ENCODE measurements at regions not wholly inside any gene's neighbourhood (a gene's known extent, or its start where the extent isn't known, plus 50 kb on each side); places are given as distances from the start of the nearest gene placed in this dataset.

GRCh38 chr1:184141361-184141880 lies 89.9 kb downstream of the TSEN15 start:
- DNase-seq (ENCODE audit: low read depth in 2 of 3, low spot score in 1 of 3), result no peak

DNA sequence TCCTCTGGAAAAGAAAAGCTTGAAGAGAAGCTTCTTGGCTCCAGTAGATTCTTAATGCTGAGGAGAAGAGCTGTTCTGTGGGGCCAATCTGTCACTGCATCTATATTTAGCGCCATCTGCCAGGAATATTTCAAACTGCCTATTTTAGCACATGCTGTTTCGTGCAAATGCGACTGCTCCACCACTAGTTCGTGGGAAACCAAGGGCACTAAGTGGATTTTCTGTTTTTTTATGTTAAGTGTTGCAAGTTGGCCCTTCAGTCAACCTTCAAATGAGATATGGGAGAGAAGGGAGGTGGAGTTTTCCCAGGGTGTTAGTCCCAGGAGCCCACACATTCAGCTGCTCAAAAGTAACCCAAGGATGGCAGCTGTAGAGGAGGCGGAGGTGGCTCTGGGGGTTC lies 91.9 kb downstream of the TSEN15 start:
- no peak for DNase-seq (ENCODE audit: low read depth in 2 of 3, low spot score in 1 of 3)

- no peak for DNase-seq (ENCODE audit: low read depth in 2 of 3, low spot score in 1 of 3)
These were observed 93.6 kb downstream of the TSEN15 start for GRCh38 chr1:184145083-184145482.

DNA sequence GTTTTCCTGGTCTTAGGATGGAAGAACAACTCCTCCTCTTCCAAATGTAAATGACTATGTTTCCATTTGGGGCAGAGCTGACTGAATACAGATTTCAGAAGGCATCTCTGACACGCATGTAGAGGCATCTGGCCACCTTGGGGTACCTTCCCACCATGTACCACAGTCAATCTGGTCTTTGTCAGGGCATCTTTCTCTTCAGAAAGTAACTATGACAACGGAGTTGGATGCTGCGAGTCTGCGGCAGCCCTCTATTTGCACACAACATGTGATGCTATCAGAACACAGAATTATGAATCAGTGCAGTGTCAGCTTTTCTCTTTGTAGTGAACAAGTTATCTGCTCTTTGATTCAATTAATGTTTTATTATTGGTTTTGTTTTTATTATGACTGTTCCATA lies 94.7 kb downstream of the TSEN15 start:
- no peak for DNase-seq (ENCODE audit: low read depth in 2 of 3, low spot score in 1 of 3)

DNA sequence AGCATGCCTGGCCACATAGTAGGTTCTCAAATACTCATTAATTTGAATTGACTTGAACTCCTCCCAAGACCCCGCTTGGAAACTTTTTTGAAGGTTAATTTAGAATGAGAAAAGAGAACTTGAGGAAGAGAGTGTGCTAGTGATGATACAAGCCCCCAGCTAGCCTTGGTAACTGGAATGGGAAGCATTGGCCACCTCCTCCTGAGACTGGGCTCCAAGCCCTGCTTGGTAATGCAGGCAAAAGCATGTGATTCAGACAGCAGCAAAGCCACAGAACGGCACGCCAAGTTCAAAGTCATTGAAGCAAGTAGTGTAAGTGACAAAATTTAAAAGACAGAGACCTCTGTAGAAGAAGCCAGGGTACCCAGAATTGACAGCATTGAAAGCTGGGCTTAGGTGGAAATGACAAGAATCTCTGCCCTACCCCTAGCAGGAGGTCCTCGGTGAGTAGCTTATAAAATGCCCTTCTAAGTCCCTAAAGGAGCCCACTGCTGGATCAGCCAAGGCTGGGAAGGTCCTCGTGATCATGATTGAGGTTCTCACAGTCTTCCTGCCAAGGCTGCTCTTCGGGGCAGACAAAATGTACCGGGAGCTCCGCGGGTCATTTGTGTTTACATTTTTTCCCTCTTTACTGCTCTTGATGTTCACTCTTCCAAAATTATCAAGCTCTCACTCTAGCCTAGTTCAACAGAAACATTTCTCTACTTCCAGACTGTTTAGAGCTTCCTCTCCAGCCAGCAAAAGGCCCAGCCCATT lies 99.4 kb downstream of the TSEN15 start:
- DNase-seq (ENCODE audit: low read depth in 2 of 3, low spot score in 1 of 3), result no peak

- no peak for DNase-seq (ENCODE audit: low read depth in 2 of 3, low spot score in 1 of 3)
These were observed 100.9 kb downstream of the TSEN15 start for GRCh38 chr1:184152434-184152898.

DNA sequence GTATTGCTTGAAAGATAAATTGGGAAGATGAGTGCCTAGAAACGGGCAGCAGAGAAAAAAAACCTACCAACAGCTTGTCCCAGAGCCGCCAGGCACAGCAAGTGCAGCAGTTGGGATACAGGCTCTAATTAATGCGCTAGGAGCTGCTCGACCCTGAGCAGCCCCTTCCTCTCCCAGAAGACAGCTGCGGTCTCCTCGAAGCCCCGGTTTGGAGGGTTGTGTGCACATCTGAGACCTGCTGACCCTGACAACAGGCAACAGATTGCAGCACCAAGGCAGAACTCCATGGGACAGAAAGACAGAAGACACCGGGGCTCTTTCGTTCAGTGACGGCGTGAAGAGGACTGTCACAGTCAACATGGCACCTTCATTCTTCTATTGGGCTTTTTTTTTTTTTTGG lies 101.4 kb downstream of the TSEN15 start:
- DNase-seq (ENCODE audit: low read depth in 2 of 3, low spot score in 1 of 3), result no peak

DNA sequence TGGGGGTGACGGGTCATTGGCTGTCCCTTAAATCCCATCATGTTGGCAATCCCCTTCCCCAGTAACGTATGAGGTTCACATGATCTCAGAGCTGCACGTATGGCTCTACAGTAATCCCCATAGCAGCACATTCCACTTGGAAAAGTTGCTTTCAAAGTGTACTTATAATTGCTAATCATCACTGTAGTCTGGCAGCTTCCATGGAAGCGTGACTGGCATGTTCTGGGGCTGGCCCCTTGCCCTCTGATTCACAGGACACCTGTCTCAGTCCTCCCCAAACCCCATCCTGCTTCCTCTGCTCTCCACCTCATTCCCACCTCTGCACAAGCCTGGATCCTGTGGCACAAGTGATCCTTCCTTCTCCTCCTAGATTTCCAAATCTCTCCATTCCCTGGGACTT lies 102.2 kb downstream of the TSEN15 start:
- DNase-seq (ENCODE audit: low read depth in 2 of 3, low spot score in 1 of 3), result no peak

DNA sequence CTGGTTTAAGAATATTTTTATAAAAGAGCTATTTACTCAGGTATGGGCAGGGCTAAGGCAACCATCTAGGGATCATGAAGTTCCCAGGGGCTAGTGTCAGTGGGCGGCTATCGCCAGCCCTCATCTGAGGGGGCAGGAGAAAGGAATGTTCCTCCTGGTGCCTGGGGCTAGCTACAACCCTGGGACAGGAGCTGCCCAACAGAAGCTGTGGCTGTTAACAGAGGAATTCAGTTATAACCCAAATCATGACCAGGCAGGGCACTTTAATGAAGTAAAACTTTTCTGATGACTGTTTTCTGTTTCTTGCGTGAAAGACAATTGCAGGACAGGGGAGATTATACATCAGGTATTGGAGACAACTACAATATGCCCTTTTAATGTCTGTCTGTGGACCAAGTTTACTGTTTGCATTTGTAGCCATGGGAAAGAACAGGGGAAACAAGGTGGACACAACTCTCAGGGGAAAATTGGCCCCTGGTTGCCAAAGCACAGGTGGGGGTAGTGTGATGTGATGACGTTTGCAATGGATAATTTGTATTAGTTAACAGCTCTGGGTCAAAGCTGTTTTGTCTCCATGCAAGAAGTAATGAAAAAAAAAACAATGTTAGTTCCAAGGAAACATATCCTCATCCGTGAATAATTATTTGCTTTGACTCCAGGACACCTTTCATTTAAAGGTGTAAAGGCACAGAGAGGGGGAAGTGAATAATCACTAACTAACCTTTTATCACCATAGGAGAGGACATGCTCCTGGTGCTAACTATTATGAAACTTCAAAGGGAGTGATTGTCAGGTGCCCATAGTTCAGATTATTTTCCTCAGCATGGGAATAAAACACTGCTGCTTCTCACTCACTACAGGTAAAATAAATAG lies 105.2 kb downstream of the TSEN15 start:
- no peak for DNase-seq (ENCODE audit: low read depth in 2 of 3, low spot score in 1 of 3)

GRCh38 chr1:184157394-184157742 lies 105.8 kb downstream of the TSEN15 start:
- no peak for DNase-seq (ENCODE audit: low read depth in 2 of 3, low spot score in 1 of 3)

- no peak for DNase-seq (ENCODE audit: low read depth in 2 of 3, low spot score in 1 of 3)
These were observed 107.6 kb downstream of the TSEN15 start for GRCh38 chr1:184158896-184159681.

DNA sequence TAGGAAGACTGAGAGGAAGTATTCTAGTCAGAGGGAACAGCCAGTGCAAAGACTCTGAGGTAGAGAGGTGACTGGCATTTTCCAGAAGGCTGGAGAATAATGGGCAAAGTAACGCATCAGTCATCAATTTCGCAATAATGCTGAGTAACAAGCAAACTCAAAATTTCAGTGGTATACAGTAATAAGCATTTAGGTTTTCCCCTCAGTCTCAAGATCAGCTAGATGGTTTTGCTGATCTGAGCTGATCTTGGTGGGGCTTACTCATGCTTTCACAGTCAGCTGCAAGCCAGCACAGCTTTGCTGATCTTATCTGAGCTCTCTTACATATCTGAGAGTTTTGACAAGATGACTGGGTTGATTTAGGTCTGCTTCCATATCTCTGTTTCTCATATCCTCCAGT lies 108.7 kb downstream of the TSEN15 start:
- DNase-seq (ENCODE audit: low read depth in 2 of 3, low spot score in 1 of 3), result peak; percentile 28 to 41 (median 30)

GRCh38 chr1:184161071-184161698 lies 109.7 kb downstream of the TSEN15 start:
- DNase-seq (ENCODE audit: low read depth in 2 of 3, low spot score in 1 of 3), result peak in 2 of 3 donors; percentile 19 to 24

DNA sequence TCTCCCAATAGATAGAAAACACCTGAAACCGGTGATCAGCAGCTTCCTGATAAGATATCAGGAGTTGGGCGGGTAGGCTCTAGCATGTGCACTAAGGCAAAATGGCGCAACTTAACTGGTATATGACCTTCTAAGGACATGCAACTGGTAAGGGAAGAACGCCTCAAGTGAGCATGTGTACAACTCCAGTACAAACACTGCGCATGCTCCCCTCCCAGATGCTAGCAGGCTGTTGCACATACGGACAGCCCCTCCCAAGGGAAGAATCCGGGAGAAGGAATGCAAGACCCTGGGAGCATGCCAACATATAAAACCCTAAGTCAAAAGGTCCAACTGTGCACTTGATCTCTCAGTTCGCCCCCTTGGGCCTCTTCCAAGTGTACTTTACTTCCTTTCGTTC lies 110.8 kb downstream of the TSEN15 start:
- no peak for DNase-seq (ENCODE audit: low read depth in 2 of 3, low spot score in 1 of 3)

- no peak for DNase-seq (ENCODE audit: low read depth in 2 of 3, low spot score in 1 of 3)
These were observed 112.3 kb downstream of the TSEN15 start for GRCh38 chr1:184163674-184164465.

DNA sequence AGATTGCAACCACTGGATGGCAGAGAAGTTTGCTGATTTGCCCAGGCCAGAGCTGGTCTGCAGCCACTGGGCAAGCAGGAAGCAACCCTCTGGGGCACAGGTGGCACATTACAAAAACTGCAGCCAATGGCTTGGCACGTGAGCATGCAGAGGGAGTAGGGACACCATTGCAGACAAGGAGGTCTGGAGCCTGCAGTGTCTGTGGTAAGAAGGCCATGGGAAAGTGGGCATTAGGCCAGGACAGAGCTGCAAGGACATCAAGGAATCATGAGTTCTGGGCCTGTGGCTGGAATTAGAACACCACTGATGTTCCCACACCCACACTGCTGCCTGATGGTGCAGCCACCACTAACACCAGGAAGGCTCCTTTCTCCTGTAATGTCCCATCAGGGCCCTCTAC lies 113.0 kb downstream of the TSEN15 start:
- no peak for DNase-seq (ENCODE audit: low read depth in 2 of 3, low spot score in 1 of 3)

GRCh38 chr1:184166485-184166884 lies 115.0 kb downstream of the TSEN15 start:
- DNase-seq (ENCODE audit: low read depth in 2 of 3, low spot score in 1 of 3), result no peak

DNA sequence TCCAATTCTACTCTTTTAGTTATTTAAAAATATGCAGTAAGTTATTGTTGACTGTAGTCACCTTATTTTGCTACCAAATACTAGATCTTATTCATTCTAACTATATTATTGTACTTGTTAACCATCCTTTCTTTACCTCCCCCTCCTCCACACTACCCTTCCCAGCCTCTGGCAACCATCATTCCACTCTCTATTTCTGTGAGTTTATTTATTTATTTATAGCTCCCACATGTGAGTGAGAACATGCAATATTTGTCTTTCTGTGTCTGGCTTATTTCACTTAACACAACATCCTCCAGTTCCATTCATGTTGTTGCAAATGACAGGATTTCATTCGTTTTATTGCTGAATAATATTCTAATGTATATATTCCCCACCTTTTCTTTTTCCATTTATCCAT lies 115.8 kb downstream of the TSEN15 start:
- no peak for DNase-seq (ENCODE audit: low read depth in 2 of 3, low spot score in 1 of 3)

DNA sequence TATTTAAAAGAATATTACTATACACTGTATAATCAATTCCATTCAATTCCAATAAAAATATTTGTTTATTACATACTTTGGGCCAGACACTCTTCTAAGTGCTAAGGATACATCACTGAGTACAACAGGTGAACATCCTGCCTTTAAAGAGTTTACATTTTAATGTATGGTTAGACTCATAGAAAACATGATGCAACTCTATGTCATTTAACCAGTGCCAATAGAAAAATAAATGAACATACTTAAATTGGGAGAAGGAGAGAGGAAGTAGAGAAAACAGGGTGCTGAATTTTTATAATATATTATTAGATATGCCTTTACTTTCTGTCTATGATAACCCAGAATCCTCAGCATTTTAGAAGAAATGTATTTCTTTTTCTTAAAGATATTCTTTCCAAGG lies 119.2 kb downstream of the TSEN15 start:
- no peak for DNase-seq (ENCODE audit: low read depth in 2 of 3, low spot score in 1 of 3)

GRCh38 chr1:184176058-184176457 lies 124.5 kb downstream of the TSEN15 start:
- no peak for DNase-seq (ENCODE audit: low read depth in 2 of 3, low spot score in 1 of 3)
